Cardiac fibroblast (primary cell): ENCODE measurements at regions not wholly inside any gene's neighbourhood (a gene's known extent, or its start where the extent isn't known, plus 50 kb on each side); places are given as distances from the start of the nearest gene placed in this dataset.

ENCODE experiments used
- DNase-seq, 2 donors: peaks; one replicate each; pipeline versions ENCODE4 v3.0.0 to v3.0.0-alpha.2; 2010; ENCODE audit warnings: low read depth in 2 of 2
- H3K4me3 ChIP-seq, 2 donors: replicated peaks in 1 of 2; 1 replicate in 1 of 2; 2 replicates in 1 of 2; pipeline ENCODE4 v1.5.1; 2011; ENCODE audit warnings: low read depth in 2 of 2, low read length in 2 of 2, mild to moderate bottlenecking in 2 of 2, moderate library complexity in 1 of 2
- TF ChIP-seq, protein P1 (sequence below): IDR thresholded peaks from one replicate; pipeline ENCODE4 v1.5.1; 2011; ENCODE audit warnings: low read depth, mild to moderate bottlenecking, low read length, inconsistent platforms

DNA sequence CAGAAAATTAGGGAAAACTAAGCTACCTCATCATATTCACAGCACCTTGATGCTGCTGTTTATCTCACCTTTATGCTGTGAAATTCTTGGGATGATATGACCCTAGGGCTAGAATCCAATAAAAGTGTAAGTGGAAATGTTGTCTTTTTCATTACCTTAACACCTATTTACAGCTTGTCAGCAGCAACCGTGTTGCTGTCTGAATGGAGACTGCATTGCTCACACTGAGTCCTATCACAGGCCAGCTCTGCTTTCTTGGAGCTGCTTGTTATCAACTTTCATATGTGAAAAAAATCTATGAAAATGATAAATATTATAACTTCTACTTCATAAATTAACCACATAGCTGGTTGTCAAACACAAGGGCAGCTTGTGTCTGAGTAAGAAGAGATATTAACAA lies 789.5 kb downstream of the TECRL start:
- no peak for DNase-seq
- TF ChIP-seq, protein P1, sequence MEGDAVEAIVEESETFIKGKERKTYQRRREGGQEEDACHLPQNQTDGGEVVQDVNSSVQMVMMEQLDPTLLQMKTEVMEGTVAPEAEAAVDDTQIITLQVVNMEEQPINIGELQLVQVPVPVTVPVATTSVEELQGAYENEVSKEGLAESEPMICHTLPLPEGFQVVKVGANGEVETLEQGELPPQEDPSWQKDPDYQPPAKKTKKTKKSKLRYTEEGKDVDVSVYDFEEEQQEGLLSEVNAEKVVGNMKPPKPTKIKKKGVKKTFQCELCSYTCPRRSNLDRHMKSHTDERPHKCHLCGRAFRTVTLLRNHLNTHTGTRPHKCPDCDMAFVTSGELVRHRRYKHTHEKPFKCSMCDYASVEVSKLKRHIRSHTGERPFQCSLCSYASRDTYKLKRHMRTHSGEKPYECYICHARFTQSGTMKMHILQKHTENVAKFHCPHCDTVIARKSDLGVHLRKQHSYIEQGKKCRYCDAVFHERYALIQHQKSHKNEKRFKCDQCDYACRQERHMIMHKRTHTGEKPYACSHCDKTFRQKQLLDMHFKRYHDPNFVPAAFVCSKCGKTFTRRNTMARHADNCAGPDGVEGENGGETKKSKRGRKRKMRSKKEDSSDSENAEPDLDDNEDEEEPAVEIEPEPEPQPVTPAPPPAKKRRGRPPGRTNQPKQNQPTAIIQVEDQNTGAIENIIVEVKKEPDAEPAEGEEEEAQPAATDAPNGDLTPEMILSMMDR, result no peak
- H3K4me3 ChIP-seq, result no peak overlapping the region

DNA sequence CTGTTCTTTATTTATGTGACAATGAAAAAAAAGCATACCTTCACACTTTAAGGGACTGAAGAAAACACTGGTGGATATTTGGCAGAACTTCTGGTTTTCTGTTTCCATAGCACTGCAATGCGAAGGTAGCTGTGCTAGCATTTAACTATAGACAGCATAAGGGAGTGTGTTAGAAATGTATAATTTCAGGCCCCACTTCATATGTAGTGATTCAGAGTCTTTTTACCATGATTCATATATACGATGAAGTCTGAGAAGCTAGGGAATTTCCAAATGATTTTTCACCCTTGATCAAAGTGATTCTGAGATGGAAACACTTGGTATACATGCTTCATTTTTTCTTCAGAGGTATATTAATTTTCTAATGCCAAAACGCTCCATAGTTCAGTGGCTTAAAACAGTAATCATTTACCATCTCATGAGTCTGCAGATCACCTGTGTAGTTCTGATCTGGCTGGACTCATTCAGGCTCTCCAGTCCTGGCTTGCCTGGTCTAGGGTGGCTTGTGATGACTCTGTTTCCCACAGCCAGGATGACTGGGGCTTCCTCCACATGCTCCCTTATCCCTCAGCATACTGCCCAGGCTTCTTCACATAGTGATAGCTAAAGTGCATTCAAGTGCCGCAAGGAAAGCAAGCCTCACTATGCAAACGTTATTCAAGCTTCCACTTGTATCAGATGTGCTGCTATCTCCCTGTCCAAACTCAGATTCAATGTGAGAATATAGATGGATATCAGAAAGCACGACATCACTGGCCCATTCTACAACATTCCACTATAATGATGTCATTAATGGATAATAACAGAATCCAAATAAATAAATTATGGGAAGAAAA lies 790.1 kb downstream of the TECRL start:
- TF ChIP-seq, protein P1, result no peak
- no peak overlapping the region for H3K4me3 ChIP-seq
- no peak for DNase-seq

DNA sequence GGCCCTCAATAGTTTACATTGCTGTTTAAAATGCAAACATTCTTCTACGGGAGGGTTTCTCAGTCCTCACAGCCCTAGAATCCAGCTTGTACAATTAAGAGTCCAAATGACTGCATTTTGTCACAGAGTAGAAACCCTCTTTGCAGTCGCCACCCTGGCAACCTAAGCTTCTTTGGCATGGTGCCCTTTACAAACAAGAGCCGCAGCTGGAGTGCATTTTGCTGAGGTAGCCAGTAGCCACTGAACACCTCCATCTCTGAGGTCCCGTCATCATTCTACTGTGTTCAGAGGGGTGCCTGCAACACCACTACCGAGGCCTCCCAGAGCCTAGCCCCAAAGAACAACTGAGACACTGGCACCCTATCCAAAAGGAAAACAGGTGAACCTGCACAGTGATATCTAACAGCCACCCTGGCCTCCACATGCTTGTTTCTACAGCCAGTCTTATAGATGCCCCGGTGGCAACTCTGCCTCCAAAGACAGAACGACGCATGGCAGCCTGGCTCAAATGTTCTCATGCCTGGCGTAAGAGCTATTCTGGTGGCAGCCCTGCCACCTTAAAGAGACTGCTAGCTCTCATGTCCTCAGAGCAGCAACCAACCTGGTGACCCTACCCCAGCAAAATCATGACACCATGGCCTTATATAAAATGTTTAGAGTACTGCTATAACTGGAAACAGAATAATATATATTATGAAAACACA lies 801.9 kb downstream of the TECRL start:
- H3K4me3 ChIP-seq, result no peak overlapping the region
- TF ChIP-seq, protein P1, result no peak
- DNase-seq, result no peak

DNA sequence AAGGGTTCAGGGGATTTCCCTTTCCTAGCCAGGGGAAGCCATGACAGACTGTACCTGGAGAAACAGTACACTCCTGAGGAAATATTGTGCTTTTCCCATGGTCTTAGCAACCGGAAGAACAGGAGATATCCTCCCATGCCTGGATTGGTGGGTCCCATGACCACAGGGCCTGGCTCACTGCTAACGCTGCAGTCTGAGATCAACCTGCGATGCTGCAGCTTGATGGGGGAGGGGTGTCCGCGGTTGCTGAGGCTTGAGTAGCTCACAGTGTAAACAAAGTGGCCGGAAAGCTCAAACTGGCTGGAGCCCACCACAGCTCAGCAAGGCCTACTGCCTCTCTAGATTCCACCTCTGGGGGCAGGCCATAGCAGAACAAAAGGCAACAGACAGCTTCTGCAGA lies 819.5 kb downstream of the TECRL start:
- no peak for DNase-seq
- TF ChIP-seq, protein P1, result no peak
- H3K4me3 ChIP-seq, result no peak overlapping the region

DNA sequence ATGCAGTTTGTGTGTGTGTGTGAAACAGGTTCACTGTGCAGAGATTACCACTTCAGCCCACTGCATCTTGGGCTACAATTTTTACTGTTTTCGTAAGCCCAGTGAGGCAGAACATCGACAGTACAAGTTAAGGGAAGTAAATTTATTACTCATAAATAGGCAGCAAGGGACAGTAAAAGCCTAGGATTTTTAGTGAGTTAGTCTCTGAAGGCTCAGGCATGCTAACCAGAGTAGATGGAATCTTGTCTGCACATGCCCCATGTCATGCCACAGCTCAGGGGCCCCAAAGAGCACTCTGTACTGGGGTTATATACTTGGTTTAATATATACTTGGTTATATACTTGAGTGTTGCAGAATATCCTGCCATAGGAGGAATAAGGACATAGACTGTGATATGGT lies 825.7 kb downstream of the TECRL start:
- TF ChIP-seq, protein P1, result no peak
- no peak overlapping the region for H3K4me3 ChIP-seq
- DNase-seq, result no peak

DNA sequence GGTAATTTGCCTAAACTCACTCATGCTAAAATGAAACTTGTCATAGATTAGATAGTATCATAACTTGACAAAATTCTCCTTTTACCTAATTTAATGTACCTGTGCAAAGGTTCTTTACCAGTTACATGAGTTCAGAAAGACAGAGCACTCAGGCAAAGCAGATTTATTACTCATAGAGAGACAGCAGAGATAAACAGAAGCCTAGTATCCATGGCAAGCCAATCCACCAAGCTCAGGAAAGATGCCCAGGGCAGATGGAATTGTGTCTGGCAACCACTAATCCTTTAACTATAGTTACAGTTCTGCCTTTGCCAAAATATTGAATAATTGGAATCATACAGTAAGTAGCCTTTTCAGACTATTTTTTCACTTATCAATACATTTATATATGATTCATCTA lies 826.2 kb downstream of the TECRL start:
- H3K4me3 ChIP-seq, result no peak overlapping the region
- TF ChIP-seq, protein P1, result no peak
- DNase-seq, result no peak
